A673 (cell line): ENCODE measurements at regions not wholly inside any gene's neighbourhood (a gene's known extent, or its start where the extent isn't known, plus 50 kb on each side); places are given as distances from the start of the nearest gene placed in this dataset.

Experiments
- BruUV-seq: library from RNA; stranded (reverse); fragments of 400-500 nt; replicated peaks from 2 replicates; lab custom pipeline; 2021; lab: Mats Ljungman, UMichigan
- CTCF ChIA-PET: fragments of 300-600 bp; sonication (Branson Sonifier 250); formaldehyde crosslinking; loops from one replicate; lab custom pipeline; 2022; ENCODE audit warnings: antibody characterized with exemption; lab: Charles Lee
- POLR2A ChIA-PET: fragments of 300-600 bp; sonication (Branson Sonifier 250); formaldehyde crosslinking; loops from one replicate; lab custom pipeline; 2022; ENCODE audit warnings: antibody characterized with exemption; ENCODE audit not compliant: low non-redundant PET; lab: Charles Lee
- DNase-seq: peaks from one replicate; pipeline ENCODE4 v3.0.0-alpha.2; 2015; ENCODE audit warnings: low spot score
- H3K27ac ChIP-seq: fragments of 200-600 bp; sonication (generic); 2 replicates; pipeline ENCODE4 v1.5.1; 2016; ENCODE audit warnings: mixed run types, low read depth, mild to moderate bottlenecking, mixed read lengths, antibody characterized with exemption, low read length; ENCODE audit not compliant: poor library complexity, severe bottlenecking
- H3K27me3 ChIP-seq: fragments of 200-600 bp; sonication (generic); replicated peaks from 2 replicates; pipeline ENCODE4 v1.6.1; 2017; ENCODE audit warnings: mixed run types, low read depth, mild to moderate bottlenecking, mixed read lengths, antibody characterized with exemption, low read length; ENCODE audit not compliant: insufficient read depth, poor library complexity
- H3K36me3 ChIP-seq: fragments of 200-600 bp; sonication (generic); 2 replicates; pipeline ENCODE4 v1.6.1; 2016; ENCODE audit warnings: mixed run types, mild to moderate bottlenecking, mixed read lengths, antibody characterized with exemption, low read length; ENCODE audit not compliant: insufficient read depth, poor library complexity, severe bottlenecking
- H3K4me1 ChIP-seq: fragments of 200-600 bp; sonication (generic); 2 replicates; pipeline ENCODE4 v1.6.1; 2017; ENCODE audit warnings: mixed run types, mild to moderate bottlenecking, mixed read lengths, antibody characterized with exemption, low read length; ENCODE audit not compliant: insufficient read depth, poor library complexity, severe bottlenecking
- H3K4me3 ChIP-seq: fragments of 200-600 bp; sonication (generic); 2 replicates; pipeline ENCODE4 v1.5.1; 2016; ENCODE audit warnings: low read depth, mixed run types, mild to moderate bottlenecking, mixed read lengths, low read length; ENCODE audit not compliant: poor library complexity, severe bottlenecking
- H3K9me3 ChIP-seq: fragments of 200-600 bp; sonication (generic); 2 replicates; pipeline ENCODE4 v1.6.1; 2016; ENCODE audit warnings: mixed run types, low read depth, mild to moderate bottlenecking, mixed read lengths, antibody characterized with exemption, low read length; ENCODE audit not compliant: poor library complexity, severe bottlenecking
- CTCF ChIP-seq: fragments of 300-800, 200-600 bp; sonication (generic); conservative IDR thresholded peaks from 2 replicates; pipeline ENCODE4 v1.5.1; 2017; ENCODE audit warnings: low read depth, mild to moderate bottlenecking, antibody characterized with exemption, low read length, moderate library complexity, mixed read lengths
- EZH2 ChIP-seq: fragments of 200-600 bp; sonication (generic); IDR thresholded peaks from 2 replicates; pipeline ENCODE4 v1.6.1; 2017; ENCODE audit warnings: borderline replicate concordance, low read depth, mild to moderate bottlenecking, mixed read lengths, antibody characterized with exemption, low read length; ENCODE audit not compliant: poor library complexity, severe bottlenecking
- intact Hi-C: fragments of 100-400 bp; cut with micrococcal nuclease; formaldehyde crosslinking; loops from one replicate; pipeline ENCODE4 v1.10.0; 2022; ENCODE audit not compliant: unreplicated experiment

GRCh38 chr12:89236237-89236636, 116.1 kb downstream of the DUSP6 start:
- peaks cover 5% of the 10 kb centered on the region for H3K9me3 ChIP-seq
- peaks cover 47% of the 10 kb centered on the region for H3K4me1 ChIP-seq
- intact Hi-C loops = no loop called here
- ChIA-PET POLR2A (no interaction called here), CTCF (no interaction called here)
- H3K27me3 ChIP-seq = no peaks in the 10 kb centered on the region
- DNase-seq = peak; percentile 70
- H3K27ac ChIP-seq = peak overlapping the region; percentile 14
- TF ChIP-seq CTCF (no peak), EZH2 (no peak)
- no peak overlapping the region for H3K4me3 ChIP-seq
- H3K36me3 ChIP-seq = no peaks in the 10 kb centered on the region
- BruUV-seq = no TSS peak

DNA sequence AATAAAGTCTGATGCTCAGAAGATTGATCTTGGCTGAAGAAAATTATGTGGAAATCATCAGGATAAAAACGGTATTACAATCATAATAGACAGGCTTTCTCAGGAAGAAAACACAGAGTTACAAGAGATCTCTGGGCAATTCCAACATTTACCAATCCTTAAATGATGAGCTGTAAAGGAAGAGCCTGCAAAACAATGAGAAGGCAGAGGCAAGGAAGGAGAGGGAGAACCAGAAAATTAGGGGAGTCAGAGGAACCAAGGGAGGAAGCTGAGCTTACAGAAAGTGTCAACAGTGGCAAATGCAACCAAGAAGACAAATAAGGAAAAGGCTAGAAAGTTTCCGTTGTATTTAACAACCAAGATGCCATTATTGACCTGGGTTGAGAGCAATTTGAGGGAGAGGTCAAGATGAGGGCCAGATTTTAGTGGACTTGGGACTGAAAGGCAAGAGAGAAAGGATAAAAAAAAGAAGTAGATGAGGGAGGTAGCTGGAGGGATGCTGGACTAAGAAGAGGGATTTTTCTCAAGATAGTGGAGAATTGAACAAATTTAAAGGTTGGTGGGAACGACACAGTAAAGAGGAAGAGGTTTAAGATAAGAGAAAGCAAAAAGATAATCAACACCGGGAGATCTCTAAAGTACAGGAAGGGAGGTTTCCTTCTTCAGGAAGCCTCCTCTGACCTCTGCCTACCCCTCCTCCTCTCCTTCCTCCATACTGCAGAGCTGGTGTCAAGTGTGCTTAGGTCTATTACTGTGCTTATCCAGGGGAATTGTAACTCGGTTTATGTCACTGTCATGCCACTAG, 116.9 kb downstream of the DUSP6 start:
- ChIA-PET POLR2A (interaction anchor here (0.6 kb wide), 1 partner anchor 10 kb away, joined by 3 read pairs; no protein-coding TSS in a partner anchor), CTCF (no interaction called here)
- Histone ChIP-seq H3K27ac (peak overlapping the region; percentile 14), H3K27me3 (no peaks in the 10 kb centered on the region), H3K9me3 (no peaks in the 10 kb centered on the region), H3K4me3 (no peak overlapping the region), H3K4me1 (peaks cover 55% of the 10 kb centered on the region), H3K36me3 (no peaks in the 10 kb centered on the region)
- no TSS peak for BruUV-seq
- intact Hi-C loops = no loop called here
- peak; percentile 84 for DNase-seq
- no peak for TF ChIP-seq CTCF
- no peak for TF ChIP-seq EZH2

DNA sequence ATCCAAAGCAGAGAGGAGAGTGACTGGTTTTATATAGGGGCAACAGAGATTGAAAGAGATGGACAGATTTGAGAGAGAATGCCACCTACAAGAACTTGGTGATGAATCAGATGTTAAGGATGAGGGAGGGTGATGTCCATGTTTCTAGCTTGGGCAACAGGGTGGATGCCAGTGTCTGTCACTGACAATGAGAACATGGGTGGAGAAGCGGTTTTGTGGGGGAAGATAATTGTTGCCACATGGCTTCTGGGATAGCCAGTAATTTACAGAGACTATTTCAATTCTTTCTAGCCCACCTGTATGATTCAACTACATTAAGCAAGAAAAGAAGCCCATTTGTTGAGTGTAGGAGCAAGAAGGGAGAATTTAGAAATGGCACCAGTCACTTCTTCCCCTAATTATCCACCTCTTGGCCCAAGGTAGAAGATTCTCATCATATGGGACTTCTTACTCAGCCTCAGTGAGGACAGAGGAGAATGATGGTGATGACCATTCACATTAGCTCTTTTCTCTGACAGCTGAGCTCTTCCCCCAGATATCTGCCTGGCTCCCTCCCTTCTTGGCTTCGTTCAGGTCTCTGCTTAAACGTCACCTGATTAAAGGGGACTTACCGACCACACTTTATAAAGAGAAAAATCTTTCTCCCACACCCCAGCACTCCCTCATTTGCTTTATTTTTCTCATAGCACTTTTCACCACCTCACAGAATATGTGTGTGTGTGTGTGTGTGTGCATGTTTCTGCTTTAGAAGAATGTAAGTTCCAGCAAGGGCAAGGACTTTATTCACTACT, 117.8 kb downstream of the DUSP6 start:
- Histone ChIP-seq H3K9me3 (no peaks in the 10 kb centered on the region), H3K4me1 (peaks cover 60% of the 10 kb centered on the region), H3K27me3 (no peaks in the 10 kb centered on the region), H3K27ac (peak overlapping the region; percentile 14), H3K36me3 (no peaks in the 10 kb centered on the region), H3K4me3 (no peak overlapping the region)
- BruUV-seq = no TSS peak
- ChIA-PET CTCF (no interaction called here), POLR2A (interaction anchor here (0.6 kb wide), 1 partner anchor 9 kb away, joined by 3 read pairs; no protein-coding TSS in a partner anchor)
- DNase-seq = no peak
- no peak for TF ChIP-seq EZH2
- no peak for TF ChIP-seq CTCF
- intact Hi-C loops = no loop called here
